HG02840 (cell line): ENCODE measurements at regions not wholly inside any gene's neighbourhood (a gene's known extent, or its start where the extent isn't known, plus 50 kb on each side); places are given as distances from the start of the nearest gene placed in this dataset.

Source experiments
- ATAC-seq: cut with Tn5 transposase; IDR thresholded peaks from one replicate; pipeline ENCODE4 v1.9.1; 2021; ENCODE audit warnings: mild to moderate bottlenecking, moderate library complexity, moderate number of reproducible peaks; ENCODE audit not compliant: unreplicated experiment, low FRiP score

DNA sequence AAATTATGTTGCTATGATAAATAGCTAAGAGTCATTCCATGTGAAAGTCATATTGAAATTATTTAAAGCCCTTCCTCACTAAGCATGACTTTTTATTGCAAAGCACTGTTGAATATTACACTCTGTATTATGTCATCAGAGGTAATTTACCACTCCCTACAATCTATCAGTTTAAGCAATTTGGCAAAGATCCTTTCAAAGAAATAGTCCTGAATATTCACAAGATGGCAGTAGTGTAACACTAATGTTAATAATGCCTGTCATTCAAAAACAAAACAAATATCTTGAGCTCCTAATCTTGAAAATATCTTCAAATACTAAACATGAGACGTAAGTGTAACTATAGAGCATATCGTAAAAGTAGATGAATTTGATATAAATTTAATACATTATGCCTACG is 208.6 kb upstream of the TECRL start:
- no peak for ATAC-seq

DNA sequence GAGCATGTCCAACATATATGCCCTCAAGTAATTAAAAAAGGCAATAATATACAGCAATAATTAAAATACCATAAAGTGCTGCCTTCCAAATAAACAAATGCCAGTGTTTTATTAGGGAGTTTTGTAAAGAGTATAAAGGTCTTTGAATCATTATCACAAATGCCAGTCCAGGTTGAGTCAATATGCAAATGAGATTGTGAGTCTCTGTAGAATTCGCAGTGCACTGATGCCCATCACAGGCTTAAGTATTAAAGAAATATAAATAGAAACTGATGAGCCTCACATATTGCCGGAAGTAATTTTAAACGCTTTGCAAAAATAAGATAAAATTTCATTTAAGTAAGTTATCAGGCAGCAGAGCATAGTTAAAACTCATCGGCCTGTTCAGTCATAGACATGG is 205.0 kb upstream of the TECRL start:
- ATAC-seq = no peak

DNA sequence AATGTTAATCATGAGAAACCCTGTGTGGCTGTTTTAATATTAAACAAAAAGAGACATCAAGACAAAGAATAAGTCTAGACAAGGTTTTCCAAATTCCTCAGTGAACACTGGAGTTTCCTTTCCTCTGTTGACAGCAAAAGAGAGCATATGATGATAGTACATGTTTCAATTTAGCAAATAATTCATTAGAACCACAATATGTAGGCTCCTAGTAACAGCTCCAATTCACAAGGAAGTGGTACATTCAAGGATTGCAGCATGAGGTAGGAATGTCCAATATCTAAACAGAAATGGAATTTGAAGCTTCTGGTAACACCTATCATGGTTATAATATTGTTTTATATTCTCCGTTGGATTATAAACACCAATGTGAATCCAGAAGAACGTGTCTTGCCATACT is 203.8 kb upstream of the TECRL start:
- no peak for ATAC-seq

DNA sequence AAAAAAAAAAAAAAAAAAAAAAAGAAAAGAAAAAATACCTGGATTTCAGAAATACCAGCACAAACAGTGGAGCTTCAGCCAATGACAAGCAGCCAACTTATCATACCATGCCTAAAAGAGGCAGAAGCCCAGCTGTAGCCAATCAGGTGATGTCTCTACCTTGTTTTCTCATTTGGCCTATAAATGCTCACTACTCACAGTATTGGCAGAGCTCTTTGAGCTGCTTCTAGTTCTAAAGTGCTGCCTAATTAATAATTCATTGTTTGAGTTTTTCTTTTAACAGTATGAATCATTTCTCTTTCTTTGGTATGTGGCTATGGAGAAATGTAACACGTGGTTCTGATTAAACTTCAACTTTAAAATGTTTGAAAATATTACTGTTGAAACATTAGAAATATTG is 188.8 kb upstream of the TECRL start:
- no peak for ATAC-seq

DNA sequence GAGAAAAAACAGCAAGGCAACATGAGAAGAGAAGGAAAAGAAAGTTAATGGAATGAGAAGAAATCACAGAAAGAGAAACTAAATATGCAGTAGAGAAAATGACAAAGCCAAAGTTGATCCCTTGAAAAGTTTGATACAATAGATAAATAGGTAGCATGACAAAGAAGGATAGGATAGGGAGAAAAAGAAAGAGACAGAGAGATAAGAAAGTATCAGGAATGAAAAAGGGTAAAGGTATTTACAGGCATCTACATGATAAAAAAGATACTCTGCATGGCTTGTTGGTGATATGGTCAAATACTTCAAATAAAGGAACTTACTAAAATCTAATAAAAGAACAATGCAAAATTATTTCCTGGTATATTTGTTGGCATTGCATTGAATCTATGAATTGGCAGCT is 185.5 kb upstream of the TECRL start:
- no peak for ATAC-seq

DNA sequence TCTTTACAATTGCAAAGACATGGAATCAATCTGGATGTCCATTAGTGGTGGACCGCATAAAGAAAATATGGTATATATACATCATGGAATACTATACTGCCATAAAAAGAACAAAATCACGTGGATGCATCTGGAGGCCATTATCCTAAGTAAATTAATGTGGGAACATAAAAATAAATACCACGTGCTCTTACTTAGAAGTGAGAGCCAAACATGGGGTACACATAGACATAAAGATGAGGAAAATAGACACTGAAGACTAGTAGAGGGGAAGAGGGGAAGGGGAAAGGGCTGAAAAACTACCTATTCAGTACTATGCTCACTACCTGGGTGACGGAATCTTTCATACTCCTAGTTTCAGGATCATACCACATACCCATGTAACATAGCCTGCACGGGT is 179.3 kb upstream of the TECRL start:
- no peak for ATAC-seq

DNA sequence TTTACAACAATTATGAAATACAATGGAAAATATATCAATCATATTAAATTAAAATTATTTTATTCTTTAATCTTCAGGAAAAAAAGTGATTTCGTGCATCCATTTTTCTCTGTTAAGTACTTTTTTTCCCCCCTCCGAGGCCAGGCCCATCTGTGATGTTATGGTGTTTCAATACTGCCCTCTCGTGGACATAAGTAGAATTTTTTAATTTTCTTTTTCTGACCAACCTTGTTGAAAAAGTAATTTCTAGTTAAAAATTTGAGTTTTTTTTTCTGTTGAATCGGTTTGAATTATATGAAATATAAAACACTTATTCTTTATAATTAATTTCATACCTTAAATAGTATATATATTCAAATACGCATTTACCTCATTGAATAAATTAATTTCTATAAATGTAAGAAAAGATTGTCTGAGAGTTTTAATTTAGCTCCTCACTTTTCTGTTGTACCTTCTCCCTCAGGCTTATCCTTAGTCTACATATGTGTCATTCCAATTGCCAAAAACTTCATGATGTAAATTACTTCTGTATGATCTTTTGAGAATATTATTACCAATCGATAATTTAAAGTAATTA is 175.8 kb upstream of the TECRL start:
- no peak for ATAC-seq

DNA sequence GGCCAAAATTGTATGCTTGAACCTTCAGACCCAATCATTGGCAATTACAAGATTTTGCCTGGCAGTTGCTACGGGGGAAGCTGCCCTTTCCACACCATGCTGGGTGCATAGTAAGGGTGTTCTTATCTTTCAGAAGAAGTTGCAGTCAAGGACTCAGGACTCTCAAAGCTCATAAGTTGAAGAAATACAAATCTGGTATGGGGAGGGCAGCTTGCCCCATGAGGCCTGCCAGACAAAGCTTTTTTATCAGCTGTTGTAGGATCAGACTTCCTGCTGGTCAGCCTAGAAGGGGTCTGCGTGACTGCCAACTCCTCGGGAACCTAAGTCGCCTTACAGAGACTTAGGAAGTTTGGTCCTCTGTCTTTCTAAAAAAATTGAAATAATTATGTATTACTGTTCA is 174.9 kb upstream of the TECRL start:
- no peak for ATAC-seq

DNA sequence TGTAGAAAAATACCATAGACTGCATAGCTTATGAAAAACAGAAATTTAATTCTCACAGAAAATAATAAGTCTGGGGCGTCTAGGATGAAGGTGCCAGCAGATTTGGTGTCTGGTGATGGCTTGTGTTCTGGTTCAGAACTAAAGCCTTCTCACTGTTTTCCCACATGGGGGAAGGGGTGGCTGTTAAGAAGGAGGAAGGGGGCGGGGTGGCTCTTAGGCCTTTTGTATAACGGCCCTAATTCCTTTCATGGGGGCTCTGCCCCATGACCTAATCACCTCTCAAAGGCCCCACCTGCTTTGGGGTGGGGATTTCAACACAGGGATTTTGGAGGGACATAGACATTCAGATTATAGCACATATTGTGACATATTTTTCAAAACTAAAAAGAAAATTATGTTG is 173.2 kb upstream of the TECRL start:
- no peak for ATAC-seq

DNA sequence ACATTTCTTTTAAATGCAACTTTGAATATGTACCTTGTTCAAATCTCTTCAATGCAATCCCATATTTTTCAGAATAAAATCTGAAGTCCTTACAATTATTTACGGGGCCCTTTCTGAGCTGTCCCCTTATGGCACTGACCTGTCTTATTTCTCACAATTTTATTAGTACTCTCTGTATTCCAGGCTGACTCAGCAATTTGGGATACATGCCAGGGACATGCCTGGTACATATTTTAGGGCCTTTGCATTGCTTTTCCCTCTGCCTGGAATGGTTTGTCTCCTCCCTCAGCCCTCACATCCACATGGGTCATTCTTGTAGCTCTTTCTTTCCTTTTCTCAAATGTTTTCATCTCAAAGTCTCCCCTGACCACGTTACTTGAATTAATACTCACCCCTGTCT is 172.2 kb upstream of the TECRL start:
- ATAC-seq = no peak

DNA sequence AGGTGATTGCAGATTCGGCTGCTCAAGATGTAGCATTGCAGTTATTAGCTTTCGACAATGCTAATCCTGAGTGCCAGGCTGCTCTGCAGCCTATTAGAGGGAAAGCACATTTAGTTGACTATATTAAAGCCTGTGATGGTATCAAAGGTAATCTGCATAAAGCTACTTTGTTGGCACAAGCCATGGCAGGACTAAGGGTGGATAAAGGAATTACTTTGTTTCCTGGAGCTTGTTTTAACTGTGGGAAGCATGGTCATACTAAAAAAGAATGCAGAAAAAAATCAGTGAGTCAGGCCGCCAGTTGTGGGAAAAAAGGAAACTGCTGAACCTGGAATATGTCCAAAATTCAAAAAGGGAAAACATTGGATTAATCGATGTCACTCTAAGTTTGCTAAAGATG is 154.9 kb upstream of the TECRL start:
- ATAC-seq = no peak

DNA sequence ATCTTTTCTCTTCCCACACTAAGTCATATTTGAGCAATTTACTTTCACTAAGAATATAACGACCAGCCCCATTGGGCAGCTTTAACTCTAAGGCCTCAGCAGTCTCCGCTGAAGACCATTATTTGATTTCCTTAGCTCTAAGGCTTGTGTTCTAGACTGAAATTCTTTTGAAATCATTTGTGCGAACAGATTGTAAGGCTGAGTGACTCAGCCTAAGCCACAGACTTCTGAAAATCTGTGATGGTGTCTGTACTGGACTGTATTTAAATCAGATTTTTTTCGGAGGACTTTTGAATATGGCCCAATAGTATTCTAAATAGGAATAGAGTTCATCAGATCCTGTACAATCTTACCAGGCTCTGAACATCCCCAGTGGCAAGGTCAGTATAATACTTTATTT is 150.3 kb upstream of the TECRL start:
- no peak for ATAC-seq

DNA sequence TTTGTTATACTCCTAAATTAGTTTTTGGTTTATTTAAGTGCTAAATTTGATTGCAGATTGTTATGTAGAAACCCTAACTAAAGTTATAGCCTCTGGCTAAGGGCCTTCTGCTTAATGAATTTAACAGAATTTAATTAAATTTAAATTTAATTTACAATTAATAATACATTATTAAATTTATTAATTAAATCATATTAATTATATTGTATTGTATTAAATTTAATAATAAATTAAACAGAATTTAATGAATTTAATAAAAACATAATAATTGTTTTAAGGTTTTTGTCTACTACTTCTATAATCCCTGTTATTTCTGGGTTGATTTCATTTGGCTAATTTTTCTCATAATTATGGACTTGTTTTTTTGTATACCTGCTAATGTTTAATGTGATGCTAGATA is 141.9 kb upstream of the TECRL start:
- ATAC-seq = no peak

DNA sequence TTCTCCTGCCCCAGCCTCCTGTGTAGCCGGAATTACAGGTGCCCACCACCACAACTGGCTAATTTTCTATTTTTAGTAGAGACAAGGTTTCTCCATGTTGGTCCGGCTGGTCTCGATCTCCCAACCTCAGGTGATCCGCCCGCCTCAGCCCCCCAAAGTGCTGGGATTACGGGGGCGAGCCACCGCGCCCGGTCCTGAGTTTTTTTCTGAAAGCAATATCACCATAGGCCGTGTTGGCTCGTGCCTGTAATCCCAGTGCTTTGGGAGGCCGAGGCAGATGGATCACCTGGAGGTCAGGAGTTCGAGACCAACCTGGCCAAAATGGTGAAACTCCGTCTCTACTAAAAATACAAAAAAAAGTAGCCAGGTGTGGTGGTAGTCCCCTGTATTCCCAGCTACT is 136.3 kb upstream of the TECRL start:
- no peak for ATAC-seq

DNA sequence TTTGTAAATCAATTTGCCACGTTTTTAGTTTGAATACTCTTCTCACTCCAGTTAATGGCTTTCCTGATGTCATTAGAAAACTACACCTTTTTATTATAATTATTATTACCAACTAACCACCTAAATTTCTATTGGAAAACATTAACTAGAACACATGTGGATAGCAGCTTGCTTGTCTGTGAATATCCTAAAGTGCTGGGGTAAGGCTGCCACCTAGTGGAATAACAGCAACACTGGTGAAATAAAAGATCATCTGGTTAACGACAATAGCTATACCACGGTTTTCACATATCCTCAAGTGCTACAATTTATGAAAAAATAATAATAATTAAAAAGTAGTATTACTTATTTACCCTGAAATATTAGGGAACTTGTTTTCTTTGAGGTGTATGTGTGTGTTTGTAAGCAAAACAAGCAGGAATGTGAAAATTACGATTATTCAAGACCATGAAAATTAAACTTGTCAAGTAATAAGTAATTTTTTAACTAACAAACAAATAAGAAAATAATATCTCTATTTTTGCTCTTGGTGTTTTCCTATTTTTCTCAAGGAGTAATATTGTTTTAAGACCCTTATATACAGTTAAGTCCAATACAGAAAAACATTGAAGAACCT is 130.1 kb upstream of the TECRL start:
- ATAC-seq = peak; percentile 87

DNA sequence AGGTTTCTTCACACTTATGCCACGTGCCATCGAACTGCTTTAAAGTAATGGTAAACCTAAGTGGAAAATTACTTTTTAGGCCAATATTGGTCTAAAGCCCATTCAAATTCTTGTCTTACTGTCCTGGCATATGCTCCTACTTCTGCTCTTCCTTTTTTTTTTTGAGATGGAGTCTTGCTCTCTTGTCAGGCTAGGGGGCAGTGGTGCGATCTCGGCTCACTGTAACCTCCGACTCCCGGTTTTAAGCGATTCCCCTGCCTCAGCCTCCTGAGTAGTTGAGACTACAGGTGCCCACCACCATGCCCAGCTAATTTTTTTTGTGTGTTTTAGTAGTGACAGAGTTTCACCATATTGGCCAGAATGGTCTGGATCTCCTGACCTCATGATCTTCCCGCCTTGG is 129.0 kb upstream of the TECRL start:
- no peak for ATAC-seq

DNA sequence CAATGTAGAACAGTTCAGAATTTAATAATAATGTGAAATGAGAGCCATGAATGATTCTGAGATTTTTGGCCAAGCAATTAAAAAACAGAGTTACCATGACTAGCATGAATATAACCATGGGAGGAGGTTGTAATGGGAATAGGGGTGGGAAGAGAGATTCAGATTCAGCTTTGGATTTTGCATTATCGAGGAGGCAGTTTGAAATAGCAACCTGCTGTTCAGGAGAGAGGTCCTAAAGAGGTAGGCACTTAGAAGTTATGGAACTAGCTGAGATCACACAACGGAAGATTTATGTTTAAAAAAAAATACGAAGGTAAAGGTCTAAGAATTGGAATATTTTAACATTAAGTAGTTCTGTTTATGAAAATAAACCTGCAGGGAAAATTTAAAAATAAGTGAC is 124.4 kb upstream of the TECRL start:
- no peak for ATAC-seq

DNA sequence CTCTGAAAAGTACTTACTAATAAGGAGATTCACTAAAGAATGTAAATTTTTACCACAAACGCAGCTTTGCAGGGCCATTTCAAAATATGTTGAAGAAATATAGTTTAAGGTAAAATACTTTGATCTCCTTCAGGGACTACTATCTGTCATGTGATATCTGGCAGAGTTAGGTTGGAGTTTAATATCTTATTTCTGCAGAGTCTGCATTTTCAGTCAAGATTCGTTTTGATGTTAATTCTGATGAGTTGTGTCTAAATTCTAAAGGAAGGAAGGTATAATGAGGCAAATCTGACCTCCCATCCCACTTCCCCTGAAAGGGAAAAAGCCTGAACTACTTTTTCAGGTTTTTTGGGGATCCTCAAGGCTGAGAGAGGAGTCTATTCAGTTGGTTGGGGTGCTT is 123.9 kb upstream of the TECRL start:
- ATAC-seq = no peak

DNA sequence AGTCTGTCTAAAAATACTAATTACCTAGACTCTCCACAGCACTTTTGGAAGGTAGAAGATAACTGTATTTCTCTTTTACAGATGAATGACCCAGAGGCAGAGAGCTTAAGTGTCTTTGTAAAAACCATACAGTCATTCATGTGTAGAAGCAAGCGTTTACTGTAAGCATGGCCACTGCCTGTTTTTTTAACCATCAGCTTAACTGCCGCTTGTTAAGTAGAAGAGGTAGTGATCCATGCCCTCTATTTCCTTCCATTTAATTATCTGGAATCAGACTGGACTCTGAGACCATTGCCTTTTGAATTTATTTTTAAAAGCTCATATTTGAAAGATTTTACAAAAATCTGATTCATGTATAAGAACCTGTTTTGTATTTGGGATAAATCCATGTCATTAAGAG is 111.2 kb upstream of the TECRL start:
- ATAC-seq = no peak

DNA sequence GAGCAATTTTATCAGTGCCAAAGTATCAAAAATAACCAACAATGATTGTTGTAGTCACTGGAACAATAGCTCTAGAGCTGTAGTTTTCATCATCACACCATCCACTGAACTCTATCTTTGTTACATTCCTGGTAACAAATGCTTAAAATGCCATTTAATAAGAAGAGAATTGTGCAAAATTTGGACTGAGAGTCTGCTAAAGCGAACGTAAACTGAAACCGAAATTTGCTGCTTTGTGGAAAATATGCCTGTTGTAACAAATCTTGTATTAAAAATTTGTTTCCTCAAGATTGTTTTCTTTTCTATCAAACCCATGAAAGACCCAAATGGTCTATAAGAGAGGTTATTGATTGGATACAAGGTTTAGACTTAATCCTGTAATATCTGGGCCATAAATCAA is 109.3 kb upstream of the TECRL start:
- no peak for ATAC-seq

DNA sequence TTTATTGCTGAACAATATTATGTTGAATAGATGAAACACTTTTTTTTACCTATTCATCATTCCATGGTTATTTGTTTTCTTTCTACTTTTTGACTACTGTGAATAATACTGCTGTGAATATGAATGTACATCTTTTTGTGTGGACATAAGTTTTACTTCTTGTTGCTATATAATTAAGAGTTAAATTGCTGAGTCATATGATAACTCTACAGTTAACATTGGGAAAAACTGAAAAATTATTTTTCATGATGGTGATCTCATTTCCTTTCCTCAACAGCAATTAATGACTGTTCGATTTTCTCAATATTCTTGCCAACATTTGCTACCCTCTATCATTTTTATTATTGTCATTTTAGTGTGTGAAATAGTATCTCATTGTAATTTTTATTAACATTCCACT is 106.9 kb upstream of the TECRL start:
- ATAC-seq = no peak

DNA sequence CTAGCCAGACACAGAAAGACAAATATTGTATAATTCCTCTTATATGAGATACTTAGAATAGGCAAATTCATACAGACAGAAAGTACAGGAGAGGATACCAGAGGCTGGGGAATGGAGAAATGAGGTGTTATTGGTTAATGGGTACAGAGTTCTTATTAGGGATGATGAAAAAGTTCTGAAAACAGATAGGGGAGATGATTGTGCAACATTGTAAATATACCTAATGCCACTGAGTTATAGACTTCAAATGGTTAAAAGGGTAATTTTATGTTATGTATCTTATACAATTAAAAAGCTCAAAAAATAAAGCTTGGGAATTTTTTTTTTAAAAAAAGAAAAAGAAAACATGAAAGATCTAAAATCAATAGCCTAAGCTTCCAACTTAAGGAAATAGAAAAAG is 98.8 kb upstream of the TECRL start:
- ATAC-seq = no peak
